Thoracic aorta (tissue), 2 donors: ENCODE measurements at regions not wholly inside any gene's neighbourhood (a gene's known extent, or its start where the extent isn't known, plus 50 kb on each side); places are given as distances from the start of the nearest gene placed in this dataset.

Source experiments
- ATAC-seq: fragments of 150-250 bp; one replicate; pipeline ENCODE4 v1.8.0; 2017; ENCODE audit warnings: low read depth; ENCODE audit not compliant: insufficient number of reproducible peaks, low FRiP score
- DNase-seq: peaks from one replicate; pipeline ENCODE4 v3.0.0-alpha.2; 2020; ENCODE audit warnings: low spot score
- H3K27ac ChIP-seq, 2 donors: fragments of 200-600 bp; sonication (generic); 1 replicate in 1 of 2; 2 replicates in 1 of 2; pipeline ENCODE4 v1.5.1; 2016; ENCODE audit warnings: mild to moderate bottlenecking in 2 of 2, moderate library complexity in 2 of 2
- H3K27me3 ChIP-seq: fragments of 200-600 bp; sonication (generic); replicated peaks from 2 replicates; pipeline ENCODE4 v1.6.0; 2016; ENCODE audit warnings: mild to moderate bottlenecking; ENCODE audit not compliant: insufficient read depth
- H3K36me3 ChIP-seq: fragments of 200-600 bp; sonication (generic); one replicate; pipeline ENCODE4 v1.5.1; 2016
- H3K4me1 ChIP-seq, 2 donors: fragments of 200-600 bp; sonication (generic); 1 replicate in 1 of 2; 2 replicates in 1 of 2; pipeline versions ENCODE4 v1.5.1 to v1.6.0; 2016; ENCODE audit warnings: low read depth in 2 of 2, mild to moderate bottlenecking in 1 of 2; ENCODE audit not compliant: control insufficient read depth in 1 of 2
- H3K4me3 ChIP-seq: fragments of 200-600 bp; sonication (generic); 2 replicates; pipeline ENCODE4 v1.5.1; 2016; ENCODE audit warnings: mild to moderate bottlenecking
- H3K9me3 ChIP-seq: fragments of 200-600 bp; sonication (generic); 2 replicates; pipeline ENCODE4 v1.5.1; 2016
- TF ChIP-seq, protein P1 (sequence below): fragments of 200-600 bp; sonication (generic); IDR thresholded peaks from one replicate; pipeline ENCODE4 v1.5.1; 2019; ENCODE audit warnings: antibody characterized with exemption

DNA sequence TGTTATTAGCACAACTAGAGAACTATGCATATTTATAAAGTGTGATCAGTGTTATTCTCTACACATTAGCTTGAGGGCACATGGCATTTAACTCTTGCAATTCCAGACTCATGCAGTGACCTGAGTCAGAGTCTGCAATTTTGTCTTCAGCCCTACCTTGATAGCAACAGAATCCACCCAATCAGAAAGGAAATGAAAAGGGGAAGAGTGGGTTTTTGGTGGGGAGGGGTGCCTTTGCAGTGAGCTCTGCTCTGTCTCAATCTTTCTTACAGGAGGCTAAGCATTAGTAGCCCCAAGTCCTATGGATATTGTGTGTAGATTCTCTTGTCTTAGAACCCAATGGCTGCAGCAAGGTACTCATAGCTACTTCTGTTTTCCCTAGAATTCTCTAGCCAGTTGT is 489.2 kb downstream of the DHX35 start:
- TF ChIP-seq, protein P1, sequence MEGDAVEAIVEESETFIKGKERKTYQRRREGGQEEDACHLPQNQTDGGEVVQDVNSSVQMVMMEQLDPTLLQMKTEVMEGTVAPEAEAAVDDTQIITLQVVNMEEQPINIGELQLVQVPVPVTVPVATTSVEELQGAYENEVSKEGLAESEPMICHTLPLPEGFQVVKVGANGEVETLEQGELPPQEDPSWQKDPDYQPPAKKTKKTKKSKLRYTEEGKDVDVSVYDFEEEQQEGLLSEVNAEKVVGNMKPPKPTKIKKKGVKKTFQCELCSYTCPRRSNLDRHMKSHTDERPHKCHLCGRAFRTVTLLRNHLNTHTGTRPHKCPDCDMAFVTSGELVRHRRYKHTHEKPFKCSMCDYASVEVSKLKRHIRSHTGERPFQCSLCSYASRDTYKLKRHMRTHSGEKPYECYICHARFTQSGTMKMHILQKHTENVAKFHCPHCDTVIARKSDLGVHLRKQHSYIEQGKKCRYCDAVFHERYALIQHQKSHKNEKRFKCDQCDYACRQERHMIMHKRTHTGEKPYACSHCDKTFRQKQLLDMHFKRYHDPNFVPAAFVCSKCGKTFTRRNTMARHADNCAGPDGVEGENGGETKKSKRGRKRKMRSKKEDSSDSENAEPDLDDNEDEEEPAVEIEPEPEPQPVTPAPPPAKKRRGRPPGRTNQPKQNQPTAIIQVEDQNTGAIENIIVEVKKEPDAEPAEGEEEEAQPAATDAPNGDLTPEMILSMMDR: no peak
- no peaks in the 10 kb centered on the region for H3K4me1 ChIP-seq
- no peaks in the 10 kb centered on the region for H3K27me3 ChIP-seq
- H3K9me3 ChIP-seq: no peaks in the 10 kb centered on the region
- H3K4me3 ChIP-seq: no peak overlapping the region
- H3K27ac ChIP-seq: no peak overlapping the region
- DNase-seq (no peak), ATAC-seq (no peak)
- no peaks in the 10 kb centered on the region for H3K36me3 ChIP-seq

DNA sequence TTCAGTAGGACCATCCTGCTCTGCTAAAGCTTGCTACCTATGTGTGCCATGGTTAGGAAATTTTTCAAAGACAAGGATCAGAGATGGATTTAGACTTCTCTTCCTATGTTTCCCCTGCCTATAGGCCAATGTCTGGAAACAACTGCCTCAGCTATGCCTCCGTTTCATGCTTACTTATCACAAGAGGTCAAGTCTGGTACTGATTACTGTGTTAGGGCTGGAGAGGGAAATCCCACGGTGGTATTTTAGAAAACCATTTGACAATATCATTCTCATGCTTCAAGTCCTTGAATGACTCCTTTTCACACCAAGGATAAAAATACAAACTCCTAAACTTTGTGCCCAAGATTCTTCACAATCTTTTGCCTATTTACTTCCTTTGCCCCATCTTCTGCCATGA is 484.3 kb downstream of the DHX35 start:
- H3K9me3 ChIP-seq: no peaks in the 10 kb centered on the region
- H3K27ac ChIP-seq: no peak overlapping the region
- H3K4me1 ChIP-seq: no peaks in the 10 kb centered on the region
- TF ChIP-seq, protein P1: no peak
- no peak for ATAC-seq
- H3K27me3 ChIP-seq: no peaks in the 10 kb centered on the region
- no peaks in the 10 kb centered on the region for H3K36me3 ChIP-seq
- H3K4me3 ChIP-seq: no peak overlapping the region
- no peak for DNase-seq

DNA sequence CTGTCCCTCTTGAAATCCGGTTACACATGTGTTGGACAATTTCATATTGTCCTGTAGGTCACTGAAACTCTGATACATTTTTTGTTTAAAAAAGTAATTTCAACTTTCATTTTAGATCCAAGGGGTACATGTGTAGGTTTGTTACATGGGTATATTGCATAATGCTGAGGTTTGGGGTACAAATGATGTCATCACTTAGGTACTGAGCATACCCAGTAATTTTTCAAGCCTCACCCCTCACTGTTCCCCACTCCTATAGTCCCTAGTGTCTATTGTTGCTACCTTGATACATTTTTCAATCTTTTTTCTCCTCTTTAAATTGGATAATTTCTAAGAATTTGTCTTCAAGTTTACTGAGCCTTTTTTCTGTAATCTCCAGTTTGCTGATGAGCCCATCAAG is 483.0 kb downstream of the DHX35 start:
- no peak overlapping the region for H3K27ac ChIP-seq
- no peaks in the 10 kb centered on the region for H3K36me3 ChIP-seq
- H3K4me1 ChIP-seq: no peaks in the 10 kb centered on the region
- DNase-seq (no peak), ATAC-seq (no peak)
- H3K27me3 ChIP-seq: no peaks in the 10 kb centered on the region
- no peaks in the 10 kb centered on the region for H3K9me3 ChIP-seq
- TF ChIP-seq, protein P1: no peak
- no peak overlapping the region for H3K4me3 ChIP-seq

DNA sequence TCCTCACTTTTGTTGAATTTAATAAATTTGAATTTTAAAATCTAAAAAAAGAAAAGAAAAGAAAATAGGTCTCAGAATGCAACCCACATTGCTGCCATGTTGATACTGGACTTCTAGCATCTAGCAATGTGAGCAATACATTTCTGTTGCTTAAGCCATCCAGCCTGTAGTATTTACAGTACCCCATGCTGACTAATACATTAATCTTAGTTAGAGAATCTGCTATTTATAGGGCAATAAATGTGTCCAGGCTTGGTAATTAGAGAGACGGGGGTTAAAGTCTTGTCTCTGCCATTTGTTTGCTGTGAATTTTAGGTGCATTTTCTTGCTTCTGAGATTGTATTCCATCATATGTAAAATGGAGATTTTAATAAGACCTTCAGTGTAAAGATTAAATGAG is 471.3 kb downstream of the DHX35 start:
- Histone ChIP-seq H3K4me3 (no peak overlapping the region), H3K9me3 (no peaks in the 10 kb centered on the region), H3K36me3 (no peaks in the 10 kb centered on the region), H3K4me1 (no peaks in the 10 kb centered on the region), H3K27me3 (no peaks in the 10 kb centered on the region), H3K27ac (no peak overlapping the region)
- ATAC-seq (no peak), DNase-seq (no peak)
- TF ChIP-seq, protein P1: no peak

DNA sequence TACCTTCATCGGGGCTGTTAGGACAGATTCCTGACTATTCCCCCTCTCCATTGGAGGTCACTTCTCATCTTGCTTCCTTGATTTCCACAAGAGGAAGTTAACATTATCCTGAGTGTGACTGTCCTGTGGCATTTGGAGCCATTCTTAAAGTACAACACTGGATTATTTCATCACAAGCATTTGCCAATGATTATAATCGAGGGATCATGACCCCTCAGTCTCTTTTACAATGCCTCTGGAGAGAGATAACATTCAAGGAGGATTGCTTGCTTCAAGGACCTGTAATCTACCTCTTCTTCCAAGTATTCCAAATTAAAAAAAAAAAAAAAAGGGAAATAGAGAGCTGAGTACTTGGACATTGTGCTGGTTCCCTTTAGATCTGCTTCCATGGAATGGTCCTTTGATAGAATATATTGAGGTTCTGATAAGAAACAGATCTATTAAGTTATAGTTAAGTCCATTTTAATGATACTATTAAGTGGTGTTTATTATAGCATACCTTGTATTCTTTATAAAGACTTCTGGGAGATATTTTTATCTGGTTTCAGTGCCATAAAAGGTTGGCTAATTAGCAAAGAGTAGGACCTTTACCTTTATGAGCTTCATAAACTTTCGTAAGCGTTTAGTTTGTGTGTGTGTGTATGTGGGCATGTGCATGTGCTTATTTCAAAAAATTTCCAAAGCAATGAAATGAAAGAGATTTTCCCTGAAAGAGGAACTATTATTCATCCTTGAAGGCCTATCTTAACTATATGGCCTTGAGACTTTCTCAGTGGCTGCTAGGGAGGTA is 469.1 kb downstream of the DHX35 start:
- Histone ChIP-seq H3K4me3 (no peak overlapping the region), H3K27me3 (no peaks in the 10 kb centered on the region), H3K27ac (no peak overlapping the region), H3K36me3 (no peaks in the 10 kb centered on the region), H3K9me3 (no peaks in the 10 kb centered on the region), H3K4me1 (no peaks in the 10 kb centered on the region)
- DNase-seq (no peak), ATAC-seq (no peak)
- TF ChIP-seq, protein P1: no peak
